A673 (cell line): ENCODE measurements at regions not wholly inside any gene's neighbourhood (a gene's known extent, or its start where the extent isn't known, plus 50 kb on each side); places are given as distances from the start of the nearest gene placed in this dataset.

Source experiments
- BruUV-seq: library from RNA; stranded (reverse); fragments of 400-500 nt; replicated peaks from 2 replicates; lab custom pipeline; 2021; lab: Mats Ljungman, UMichigan
- CTCF ChIA-PET: fragments of 300-600 bp; sonication (Branson Sonifier 250); formaldehyde crosslinking; loops from one replicate; lab custom pipeline; 2022; ENCODE audit warnings: antibody characterized with exemption; lab: Charles Lee
- POLR2A ChIA-PET: fragments of 300-600 bp; sonication (Branson Sonifier 250); formaldehyde crosslinking; loops from one replicate; lab custom pipeline; 2022; ENCODE audit warnings: antibody characterized with exemption; ENCODE audit not compliant: low non-redundant PET; lab: Charles Lee
- DNase-seq: peaks from one replicate; pipeline ENCODE4 v3.0.0-alpha.2; 2015; ENCODE audit warnings: low spot score
- H3K27ac ChIP-seq: fragments of 200-600 bp; sonication (generic); 2 replicates; pipeline ENCODE4 v1.5.1; 2016; ENCODE audit warnings: mixed run types, low read depth, mild to moderate bottlenecking, mixed read lengths, antibody characterized with exemption, low read length; ENCODE audit not compliant: poor library complexity, severe bottlenecking
- H3K27me3 ChIP-seq: fragments of 200-600 bp; sonication (generic); replicated peaks from 2 replicates; pipeline ENCODE4 v1.6.1; 2017; ENCODE audit warnings: mixed run types, low read depth, mild to moderate bottlenecking, mixed read lengths, antibody characterized with exemption, low read length; ENCODE audit not compliant: insufficient read depth, poor library complexity
- H3K36me3 ChIP-seq: fragments of 200-600 bp; sonication (generic); 2 replicates; pipeline ENCODE4 v1.6.1; 2016; ENCODE audit warnings: mixed run types, mild to moderate bottlenecking, mixed read lengths, antibody characterized with exemption, low read length; ENCODE audit not compliant: insufficient read depth, poor library complexity, severe bottlenecking
- H3K4me1 ChIP-seq: fragments of 200-600 bp; sonication (generic); 2 replicates; pipeline ENCODE4 v1.6.1; 2017; ENCODE audit warnings: mixed run types, mild to moderate bottlenecking, mixed read lengths, antibody characterized with exemption, low read length; ENCODE audit not compliant: insufficient read depth, poor library complexity, severe bottlenecking
- H3K4me3 ChIP-seq: fragments of 200-600 bp; sonication (generic); 2 replicates; pipeline ENCODE4 v1.5.1; 2016; ENCODE audit warnings: low read depth, mixed run types, mild to moderate bottlenecking, mixed read lengths, low read length; ENCODE audit not compliant: poor library complexity, severe bottlenecking
- H3K9me3 ChIP-seq: fragments of 200-600 bp; sonication (generic); 2 replicates; pipeline ENCODE4 v1.6.1; 2016; ENCODE audit warnings: mixed run types, low read depth, mild to moderate bottlenecking, mixed read lengths, antibody characterized with exemption, low read length; ENCODE audit not compliant: poor library complexity, severe bottlenecking
- CTCF ChIP-seq: fragments of 300-800, 200-600 bp; sonication (generic); conservative IDR thresholded peaks from 2 replicates; pipeline ENCODE4 v1.5.1; 2017; ENCODE audit warnings: low read depth, mild to moderate bottlenecking, antibody characterized with exemption, low read length, moderate library complexity, mixed read lengths
- EZH2 ChIP-seq: fragments of 200-600 bp; sonication (generic); IDR thresholded peaks from 2 replicates; pipeline ENCODE4 v1.6.1; 2017; ENCODE audit warnings: borderline replicate concordance, low read depth, mild to moderate bottlenecking, mixed read lengths, antibody characterized with exemption, low read length; ENCODE audit not compliant: poor library complexity, severe bottlenecking
- intact Hi-C: fragments of 100-400 bp; cut with micrococcal nuclease; formaldehyde crosslinking; loops from one replicate; pipeline ENCODE4 v1.10.0; 2022; ENCODE audit not compliant: unreplicated experiment

- Histone ChIP-seq H3K4me3 (no peak overlapping the region), H3K9me3 (no peaks in the 10 kb centered on the region), H3K36me3 (no peaks in the 10 kb centered on the region), H3K4me1 (no peaks in the 10 kb centered on the region), H3K27ac (no peak overlapping the region), H3K27me3 (no peaks in the 10 kb centered on the region)
- DNase-seq, result no peak
- no peak for TF ChIP-seq EZH2
- TF ChIP-seq CTCF, result no peak
- CTCF ChIA-PET, result no interaction called here
- no TSS peak for BruUV-seq
- intact Hi-C loops, result no loop called here
- POLR2A ChIA-PET, result no interaction called here
Observed at GRCh38 chr10:71058308-71058707, 154.1 kb upstream of the UNC5B start.

GRCh38 chr10:71059054-71059818, 153.1 kb upstream of the UNC5B start:
- intact Hi-C loops, result no loop called here
- H3K36me3 ChIP-seq, result no peaks in the 10 kb centered on the region
- H3K4me1 ChIP-seq, result no peaks in the 10 kb centered on the region
- H3K27ac ChIP-seq, result no peak overlapping the region
- H3K9me3 ChIP-seq, result no peaks in the 10 kb centered on the region
- no TSS peak for BruUV-seq
- TF ChIP-seq CTCF (no peak), EZH2 (no peak)
- H3K27me3 ChIP-seq, result no peaks in the 10 kb centered on the region
- POLR2A ChIA-PET, result no interaction called here
- CTCF ChIA-PET, result no interaction called here
- no peak overlapping the region for H3K4me3 ChIP-seq
- DNase-seq, result no peak

- Histone ChIP-seq H3K36me3 (no peaks in the 10 kb centered on the region), H3K4me3 (no peak overlapping the region), H3K9me3 (no peaks in the 10 kb centered on the region), H3K4me1 (no peaks in the 10 kb centered on the region), H3K27me3 (no peaks in the 10 kb centered on the region), H3K27ac (no peak overlapping the region)
- POLR2A ChIA-PET, result no interaction called here
- BruUV-seq, result no TSS peak
- intact Hi-C loops, result no loop called here
- CTCF ChIA-PET, result no interaction called here
- no peak for TF ChIP-seq CTCF
- no peak for TF ChIP-seq EZH2
- no peak for DNase-seq
Observed at GRCh38 chr10:71059943-71060342, 152.4 kb upstream of the UNC5B start.
